C1 segment of cervical spinal cord (tissue), 14 donors: ENCODE measurements at regions not wholly inside any gene's neighbourhood (a gene's known extent, or its start where the extent isn't known, plus 50 kb on each side); places are given as distances from the start of the nearest gene placed in this dataset.
"Not testable (repeated sequence)": the region's sequence is repeated elsewhere in the genome, so short reads cannot be mapped to it uniquely, and the experiment has no call there.

Source experiments
- DNase-seq, 14 donors: peaks; one replicate each; lab custom pipeline; 2025; lab: John Stamatoyannopoulos, UW

DNA sequence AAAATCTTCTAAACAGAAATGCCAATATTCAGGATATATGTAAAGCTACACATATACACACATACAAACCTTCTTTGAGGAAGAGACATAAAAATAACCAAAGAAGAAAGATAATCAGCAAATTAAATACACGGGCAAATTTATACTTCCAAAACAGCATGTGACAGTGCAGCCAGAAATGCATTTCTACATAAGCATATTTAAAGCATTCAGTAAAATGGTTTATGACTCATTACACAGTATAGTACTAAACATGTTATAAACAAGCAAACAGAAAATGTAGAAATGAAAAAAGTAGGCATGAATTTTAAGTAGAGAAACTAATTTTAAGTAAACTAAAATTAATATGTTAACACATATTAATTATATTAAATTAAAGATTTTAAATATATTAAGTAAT is 1717.2 kb downstream of the OTOL1 start:
- no peak for DNase-seq

GRCh38 chr3:163196815-163197374 is 1700.3 kb downstream of the OTOL1 start:
- no peak for DNase-seq

DNA sequence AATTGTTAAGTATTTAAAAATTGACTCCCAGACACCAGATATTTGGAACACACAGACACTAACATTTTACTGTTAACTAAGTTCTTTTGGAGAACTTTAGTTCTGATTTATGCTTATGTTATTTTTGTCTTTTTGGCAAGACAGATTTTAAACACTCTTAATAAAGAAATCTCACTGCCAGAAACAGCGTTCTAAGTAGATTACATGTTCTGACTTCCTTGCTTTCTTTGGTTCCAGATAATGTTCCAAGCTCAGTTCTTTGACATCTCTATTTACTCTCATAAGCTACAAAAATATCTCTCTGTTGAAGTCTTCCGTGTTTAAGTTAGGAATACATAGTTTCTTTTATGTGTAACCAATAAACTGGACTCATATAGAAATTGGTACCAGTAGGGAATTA is 1699.6 kb downstream of the OTOL1 start:
- no peak for DNase-seq

DNA sequence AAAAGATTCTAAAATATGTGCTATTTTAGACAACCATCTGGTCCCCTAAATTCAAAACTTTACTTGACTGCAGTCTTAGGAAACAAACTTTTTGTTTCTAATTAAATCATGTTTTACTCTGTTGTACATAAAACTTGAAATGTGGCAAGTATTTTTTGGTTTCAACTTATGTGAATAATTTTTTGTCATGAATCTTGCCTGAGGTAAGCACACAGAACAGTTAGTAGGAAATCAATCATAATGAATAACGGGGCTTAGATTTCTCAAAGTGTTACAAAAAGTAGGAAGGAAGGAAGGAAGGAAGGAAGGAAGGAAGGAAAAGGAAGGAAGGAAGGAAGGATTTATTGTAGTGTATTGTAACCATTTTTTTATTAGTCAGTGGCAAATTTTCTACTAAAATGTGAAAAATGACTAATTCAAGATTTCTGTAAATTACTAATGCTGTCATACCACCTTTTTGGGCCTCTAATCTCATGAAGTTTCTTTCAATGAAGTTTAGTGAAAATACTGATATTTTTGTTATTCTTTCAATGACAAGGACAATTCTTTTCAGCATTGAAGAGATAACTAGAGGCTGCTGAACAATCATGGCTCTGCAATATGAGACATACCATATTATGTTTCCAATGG is 1689.2 kb downstream of the OTOL1 start:
- DNase-seq, result no peak

DNA sequence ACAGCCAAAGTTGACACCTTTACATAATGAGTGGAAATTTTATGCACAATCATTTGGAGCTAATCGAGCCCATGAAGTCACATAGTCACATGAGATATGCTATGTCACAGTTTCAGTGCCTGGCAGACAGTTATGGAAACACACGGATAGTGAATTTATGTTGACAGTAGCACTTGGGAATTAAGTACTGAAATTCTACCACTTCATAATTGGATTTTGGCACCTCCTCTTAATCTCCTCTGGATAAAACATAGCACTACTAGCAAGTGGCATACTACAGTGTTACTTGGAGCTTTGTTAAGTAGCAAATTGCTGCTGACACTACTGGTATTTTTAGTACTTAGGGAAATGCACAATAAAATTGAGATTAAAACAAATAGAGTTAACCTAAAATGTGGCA is 1679.4 kb downstream of the OTOL1 start:
- no peak for DNase-seq

DNA sequence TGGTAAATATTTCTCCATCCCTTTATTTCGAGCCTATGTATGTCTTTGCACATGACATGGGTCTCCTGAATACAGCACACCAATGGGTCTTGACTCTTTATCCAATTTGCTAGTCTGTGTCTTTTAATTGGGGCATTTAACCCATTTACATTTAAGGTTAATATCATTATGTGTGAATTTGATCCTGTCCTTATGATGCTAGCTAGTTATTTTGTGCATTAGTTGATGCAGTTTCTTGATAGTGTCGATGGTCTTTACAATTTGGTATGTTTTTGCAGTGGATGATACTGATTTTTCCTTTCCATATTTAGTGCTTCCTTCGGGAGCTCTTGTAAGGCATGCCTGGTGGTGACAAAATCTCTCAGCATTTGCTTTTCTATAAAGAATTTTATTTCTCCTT is 1675.9 kb downstream of the OTOL1 start:
- DNase-seq, result not testable (repeated sequence)

- DNase-seq, result no peak
Observed at GRCh38 chr3:163166197-163166596, 1669.6 kb downstream of the OTOL1 start.

DNA sequence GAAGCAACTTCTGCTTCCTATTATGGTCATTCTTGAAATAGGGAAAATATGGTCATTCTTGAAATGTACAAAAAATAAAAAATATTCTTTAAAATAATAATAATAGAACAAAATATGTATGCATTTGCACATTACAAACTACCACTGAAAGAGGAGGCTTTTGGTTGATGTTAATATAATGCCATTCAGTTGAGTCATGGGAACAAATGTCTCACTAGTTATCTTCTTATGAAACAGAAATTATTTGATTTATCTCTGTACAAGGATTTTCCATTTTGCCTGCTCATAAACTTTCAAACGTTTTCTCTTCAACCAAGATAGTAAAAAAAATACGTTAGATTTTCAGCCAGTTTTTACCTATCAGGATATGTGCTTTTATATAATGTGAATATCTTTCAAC is 1662.7 kb downstream of the OTOL1 start:
- no peak for DNase-seq

DNA sequence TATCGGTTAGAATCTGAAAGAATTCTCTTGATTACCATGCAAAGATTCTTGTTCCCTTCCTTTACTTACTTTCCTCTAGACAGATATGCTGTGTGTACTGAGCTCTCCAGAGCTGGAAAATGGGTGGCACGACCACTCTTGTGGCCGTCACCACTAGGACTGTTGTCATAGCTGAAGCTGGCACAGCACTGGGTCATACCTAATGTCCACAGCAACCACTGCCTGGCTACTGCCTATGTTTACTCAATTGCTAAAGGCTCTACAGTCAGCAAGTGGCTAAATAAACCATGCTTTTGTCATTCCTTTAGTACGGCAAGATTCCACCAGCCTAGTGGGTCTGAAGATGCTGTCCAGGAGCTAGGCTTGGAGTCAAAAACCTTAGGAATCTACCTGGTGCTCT is 1643.0 kb downstream of the OTOL1 start:
- DNase-seq, result no peak

DNA sequence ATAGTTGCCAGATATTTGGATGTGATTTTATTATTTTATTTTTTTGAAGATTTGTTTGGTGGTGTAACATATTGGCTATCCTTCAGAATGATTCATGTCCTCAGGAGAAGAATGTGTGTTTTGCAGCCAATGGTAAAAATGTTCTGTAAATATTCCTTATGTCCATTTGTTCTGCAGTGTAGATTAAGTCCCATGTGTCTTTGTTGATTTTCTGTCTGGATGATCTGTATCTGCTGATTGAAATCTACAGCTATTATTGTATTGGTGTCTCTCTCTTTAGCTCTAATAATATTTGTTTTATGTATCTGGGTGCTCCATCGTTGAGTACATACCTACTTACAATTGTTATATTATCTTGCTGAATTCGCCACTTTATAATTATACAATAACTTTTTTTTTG is 1641.7 kb downstream of the OTOL1 start:
- no peak for DNase-seq

DNA sequence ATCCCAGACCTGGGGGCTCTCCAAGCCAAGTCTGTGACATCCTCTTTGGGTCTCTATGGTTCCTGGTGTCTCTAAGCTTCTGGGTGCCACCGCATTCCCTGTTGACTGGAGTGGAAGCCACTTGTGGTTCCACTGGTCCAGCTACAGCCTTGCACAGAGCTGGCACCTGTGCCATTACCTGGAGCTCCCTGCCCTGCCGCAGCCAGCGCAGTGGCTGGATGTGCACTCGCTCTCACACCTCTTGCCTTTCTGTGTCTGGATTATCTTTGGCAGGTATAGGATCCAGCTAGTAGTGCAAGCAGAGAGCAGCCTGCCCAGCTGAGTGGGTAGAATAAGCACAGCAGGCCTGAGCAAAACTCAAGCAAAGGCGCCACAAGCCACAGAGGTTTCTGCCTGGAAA is 1635.5 kb downstream of the OTOL1 start:
- no peak for DNase-seq

DNA sequence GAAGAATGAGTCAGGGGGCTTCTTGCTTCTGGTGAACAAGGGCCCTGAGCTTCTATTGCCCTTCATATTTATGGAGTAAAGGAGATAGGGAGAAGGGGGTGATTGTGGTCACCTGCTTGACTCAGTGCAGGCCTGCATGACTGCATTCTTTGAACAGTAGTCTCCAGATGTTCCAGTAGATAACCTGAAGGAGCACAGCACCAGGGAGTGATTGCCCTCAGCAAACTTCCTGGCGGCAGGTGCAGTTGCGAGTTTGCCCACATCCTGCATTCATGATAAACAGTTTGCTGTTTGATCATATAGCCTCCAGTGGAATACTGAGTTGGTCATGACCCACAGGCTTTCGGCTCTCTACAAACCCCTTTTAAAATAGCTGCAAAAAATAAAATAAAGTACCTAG is 1632.7 kb downstream of the OTOL1 start:
- no peak for DNase-seq

DNA sequence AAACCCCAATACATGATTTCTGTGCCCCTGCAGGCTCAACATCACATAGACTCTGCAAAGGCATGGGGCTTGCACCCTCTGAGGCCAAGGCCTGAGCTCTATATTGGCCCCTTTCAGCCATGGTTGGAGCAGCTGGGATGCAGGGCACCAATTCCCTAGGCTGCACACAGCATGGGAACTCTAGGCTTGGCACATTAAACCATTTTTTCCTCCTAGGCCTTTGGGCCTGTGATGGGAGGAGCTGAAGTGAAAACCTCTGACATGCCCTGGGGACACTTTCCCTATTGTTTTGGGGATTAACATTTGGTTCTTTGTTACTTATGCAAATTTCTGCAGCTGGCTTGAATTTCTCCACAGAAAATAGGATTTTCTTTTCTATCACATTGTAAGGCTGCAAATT is 1629.5 kb downstream of the OTOL1 start:
- DNase-seq, result no peak
